ENCODE measurements at regions not wholly inside any gene's neighbourhood (a gene's known extent, or its start where the extent isn't known, plus 50 kb on each side); places are given as distances from the start of the nearest gene placed in this dataset.
A peak's percentile ranks its signal among the peaks of the same experiment; 100 is the strongest.

GRCh38 chr3:23055733-23056376, 147.3 kb upstream of the UBE2E2 start:
- DNase-seq (ENCODE audit: low spot score), result peak; percentile 36

GRCh38 chr3:23062582-23062981, 140.5 kb upstream of the UBE2E2 start:
- no peak for DNase-seq (ENCODE audit: low spot score)

GRCh38 chr3:23062982-23063381, 140.1 kb upstream of the UBE2E2 start:
- DNase-seq (ENCODE audit: low spot score), result no peak

GRCh38 chr3:23067116-23067515, 136.0 kb upstream of the UBE2E2 start:
- no peak for DNase-seq (ENCODE audit: low spot score)

- no peak for DNase-seq (ENCODE audit: low spot score)
Observed at GRCh38 chr3:23068016-23068728, 135.0 kb upstream of the UBE2E2 start.

GRCh38 chr3:23071296-23071695, 131.8 kb upstream of the UBE2E2 start:
- no peak for DNase-seq (ENCODE audit: low spot score)

- no peak for DNase-seq (ENCODE audit: low spot score)
Observed at GRCh38 chr3:23071758-23072157, 131.4 kb upstream of the UBE2E2 start.

GRCh38 chr3:23072693-23073092, 130.4 kb upstream of the UBE2E2 start:
- no peak for DNase-seq (ENCODE audit: low spot score)

GRCh38 chr3:23073724-23074305, 129.3 kb upstream of the UBE2E2 start:
- DNase-seq (ENCODE audit: low spot score), result no peak

GRCh38 chr3:23075496-23075895, 127.6 kb upstream of the UBE2E2 start:
- DNase-seq (ENCODE audit: low spot score), result no peak

- no peak for DNase-seq (ENCODE audit: low spot score)
Observed at GRCh38 chr3:23076437-23076836, 126.7 kb upstream of the UBE2E2 start.

- no peak for DNase-seq (ENCODE audit: low spot score)
Observed at GRCh38 chr3:23077126-23077525, 126.0 kb upstream of the UBE2E2 start.

- no peak for DNase-seq (ENCODE audit: low spot score)
Observed at GRCh38 chr3:23078735-23079134, 124.4 kb upstream of the UBE2E2 start.

GRCh38 chr3:23079976-23080375, 123.2 kb upstream of the UBE2E2 start:
- peak; percentile 63 for DNase-seq (ENCODE audit: low spot score)

- no peak for DNase-seq (ENCODE audit: low spot score)
Observed at GRCh38 chr3:23083701-23084100, 119.4 kb upstream of the UBE2E2 start.

- DNase-seq (ENCODE audit: low spot score), result no peak
Observed at GRCh38 chr3:23084367-23084766, 118.8 kb upstream of the UBE2E2 start.

GRCh38 chr3:23085261-23085660, 117.9 kb upstream of the UBE2E2 start:
- DNase-seq (ENCODE audit: low spot score), result no peak

- no peak for DNase-seq (ENCODE audit: low spot score)
Observed at GRCh38 chr3:23086331-23086730, 116.8 kb upstream of the UBE2E2 start.

GRCh38 chr3:23086831-23087230, 116.3 kb upstream of the UBE2E2 start:
- no peak for DNase-seq (ENCODE audit: low spot score)

GRCh38 chr3:23094412-23094811, 108.7 kb upstream of the UBE2E2 start:
- no peak for DNase-seq (ENCODE audit: low spot score)

GRCh38 chr3:23094890-23095462, 108.2 kb upstream of the UBE2E2 start:
- peak; percentile 95 for DNase-seq (ENCODE audit: low spot score)

GRCh38 chr3:23096041-23096440, 107.1 kb upstream of the UBE2E2 start:
- no peak for DNase-seq (ENCODE audit: low spot score)

GRCh38 chr3:23099021-23099420, 104.1 kb upstream of the UBE2E2 start:
- DNase-seq (ENCODE audit: low spot score), result no peak
